ENCODE measurements at regions not wholly inside any gene's neighbourhood (a gene's known extent, or its start where the extent isn't known, plus 50 kb on each side); places are given as distances from the start of the nearest gene placed in this dataset.

DNA sequence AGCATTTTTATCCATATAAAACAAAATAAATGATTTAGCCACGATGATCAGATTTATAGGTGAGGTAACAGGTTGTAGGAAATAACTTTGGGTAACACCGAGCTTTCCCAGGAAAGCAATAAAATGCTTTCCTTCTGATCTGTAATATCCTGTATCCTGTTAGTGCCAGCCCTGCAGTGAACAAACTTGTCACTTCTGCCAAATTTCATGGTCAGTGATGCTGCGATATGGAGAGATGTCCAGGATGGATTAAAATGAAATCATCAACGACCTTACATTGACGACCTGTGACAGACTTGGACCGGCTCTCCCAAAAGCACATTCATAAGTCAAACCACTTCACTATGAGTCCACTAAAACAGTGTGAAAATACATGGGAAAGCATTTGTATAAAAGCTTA lies 608.0 kb upstream of the NRP1 start:
- TF ChIP-seq POLR2AphosphoS5 (IDR thresholded peaks at IDR 0.05; ENCODE audit: low read depth, low read length) (no peak), SIN3A (IDR thresholded peaks at IDR 0.05; ENCODE audit: borderline replicate concordance, insufficient read depth, low read length) (no peak), REST (IDR thresholded peaks at IDR 0.05; ENCODE audit: insufficient read depth in 1 of 2, low read depth in 2 of 2, low read length in 2 of 2) (no peak), FOXP2 (optimal IDR thresholded peaks at IDR 0.05; ENCODE audit: borderline replicate concordance, extremely low read depth, extremely low read length, insufficient read depth) (no peak), TAF1 (IDR thresholded peaks at IDR 0.05; ENCODE audit: borderline replicate concordance, insufficient read depth, low read length) (no peak)

- TF ChIP-seq SIN3A (IDR thresholded peaks at IDR 0.05; ENCODE audit: borderline replicate concordance, insufficient read depth, low read length) (no peak), REST (IDR thresholded peaks at IDR 0.05; ENCODE audit: insufficient read depth in 1 of 2, low read depth in 2 of 2, low read length in 2 of 2) (no peak), TAF1 (IDR thresholded peaks at IDR 0.05; ENCODE audit: borderline replicate concordance, insufficient read depth, low read length) (no peak)
These were observed 605.4 kb upstream of the NRP1 start for GRCh38 chr10:33939892-33940291.

DNA sequence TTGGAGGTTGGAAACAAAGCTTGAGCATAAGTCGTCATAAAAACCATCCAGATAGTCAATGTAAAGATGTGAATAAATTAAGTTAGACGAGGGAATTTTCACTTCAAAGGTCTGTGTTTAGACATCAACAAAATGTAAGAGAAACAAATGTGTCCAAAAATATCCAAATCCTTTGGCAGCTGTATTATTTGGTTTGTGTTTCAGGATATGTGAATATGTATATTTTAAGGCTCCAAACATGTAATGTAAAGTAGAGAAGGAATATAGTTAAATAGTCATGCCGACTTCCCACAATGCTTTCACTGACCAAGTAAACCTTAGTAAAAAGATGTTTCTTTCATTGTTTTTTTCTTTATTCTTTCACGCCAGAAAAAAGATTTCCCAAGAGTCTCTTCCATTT lies 604.9 kb upstream of the NRP1 start:
- TF ChIP-seq POLR2AphosphoS5 (IDR thresholded peaks at IDR 0.05; ENCODE audit: low read depth, low read length): no peak
- TF ChIP-seq REST (IDR thresholded peaks at IDR 0.05; ENCODE audit: insufficient read depth in 1 of 2, low read depth in 2 of 2, low read length in 2 of 2): no peak
- no peak for TF ChIP-seq FOXP2 (optimal IDR thresholded peaks at IDR 0.05; ENCODE audit: borderline replicate concordance, extremely low read depth, extremely low read length, insufficient read depth)
- TF ChIP-seq TAF1 (IDR thresholded peaks at IDR 0.05; ENCODE audit: borderline replicate concordance, insufficient read depth, low read length): no peak
- TF ChIP-seq SIN3A (IDR thresholded peaks at IDR 0.05; ENCODE audit: borderline replicate concordance, insufficient read depth, low read length): no peak

- TF ChIP-seq TAF1 (IDR thresholded peaks at IDR 0.05; ENCODE audit: borderline replicate concordance, insufficient read depth, low read length): no peak
- TF ChIP-seq REST (IDR thresholded peaks at IDR 0.05; ENCODE audit: insufficient read depth in 1 of 2, low read depth in 2 of 2, low read length in 2 of 2): no peak
- TF ChIP-seq POLR2AphosphoS5 (IDR thresholded peaks at IDR 0.05; ENCODE audit: low read depth, low read length): no peak
- TF ChIP-seq SIN3A (IDR thresholded peaks at IDR 0.05; ENCODE audit: borderline replicate concordance, insufficient read depth, low read length): no peak
- TF ChIP-seq FOXP2 (optimal IDR thresholded peaks at IDR 0.05; ENCODE audit: borderline replicate concordance, extremely low read depth, extremely low read length, insufficient read depth): no peak
These were observed 603.5 kb upstream of the NRP1 start for GRCh38 chr10:33938001-33938400.

DNA sequence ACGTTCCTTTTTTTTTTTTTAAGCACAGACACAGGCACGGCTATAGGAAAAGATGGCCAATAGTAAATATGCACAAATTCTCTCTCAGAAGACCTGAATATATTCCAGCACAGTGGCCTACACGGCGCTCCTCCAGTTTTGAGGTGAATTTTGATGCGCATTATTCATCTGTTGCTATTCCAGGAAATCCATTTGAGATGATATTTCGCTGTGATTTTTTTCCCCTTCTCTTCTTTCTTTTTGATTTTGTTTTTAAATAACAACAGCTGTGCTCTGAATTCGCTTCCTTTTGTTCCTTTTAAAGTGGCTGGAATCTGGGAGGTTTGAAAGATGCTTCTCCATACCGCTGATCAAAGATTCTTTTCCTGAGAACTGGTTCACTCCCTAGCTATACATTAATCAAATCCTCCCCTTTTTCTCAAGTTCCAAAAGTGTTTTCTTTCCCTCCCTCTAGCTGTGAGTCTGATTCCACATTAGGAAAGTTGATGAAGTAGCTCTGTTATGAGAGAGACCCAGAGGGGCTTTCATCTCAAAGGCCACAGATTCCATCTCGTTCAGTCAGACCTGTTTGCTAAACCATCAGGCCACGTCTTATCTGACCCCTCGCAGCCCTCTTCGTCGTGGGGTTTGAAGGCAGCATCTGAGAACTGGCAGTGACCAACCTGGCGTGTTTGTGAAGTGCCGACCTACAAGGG lies 602.7 kb upstream of the NRP1 start:
- TF ChIP-seq SIN3A (IDR thresholded peaks at IDR 0.05; ENCODE audit: borderline replicate concordance, insufficient read depth, low read length) (no peak), TAF1 (IDR thresholded peaks at IDR 0.05; ENCODE audit: borderline replicate concordance, insufficient read depth, low read length) (no peak), FOXP2 (optimal IDR thresholded peaks at IDR 0.05; ENCODE audit: borderline replicate concordance, extremely low read depth, extremely low read length, insufficient read depth) (no peak), POLR2AphosphoS5 (IDR thresholded peaks at IDR 0.05; ENCODE audit: low read depth, low read length) (no peak), REST (IDR thresholded peaks at IDR 0.05; ENCODE audit: insufficient read depth in 1 of 2, low read depth in 2 of 2, low read length in 2 of 2) (no peak)

Data from PFSK-1 (cell line).